ENCODE measurements at regions not wholly inside any gene's neighbourhood (a gene's known extent, or its start where the extent isn't known, plus 50 kb on each side); places are given as distances from the start of the nearest gene placed in this dataset.
"Not testable (repeated sequence)": the region's sequence is repeated elsewhere in the genome, so short reads cannot be mapped to it uniquely, and the experiment has no call there.

DNA sequence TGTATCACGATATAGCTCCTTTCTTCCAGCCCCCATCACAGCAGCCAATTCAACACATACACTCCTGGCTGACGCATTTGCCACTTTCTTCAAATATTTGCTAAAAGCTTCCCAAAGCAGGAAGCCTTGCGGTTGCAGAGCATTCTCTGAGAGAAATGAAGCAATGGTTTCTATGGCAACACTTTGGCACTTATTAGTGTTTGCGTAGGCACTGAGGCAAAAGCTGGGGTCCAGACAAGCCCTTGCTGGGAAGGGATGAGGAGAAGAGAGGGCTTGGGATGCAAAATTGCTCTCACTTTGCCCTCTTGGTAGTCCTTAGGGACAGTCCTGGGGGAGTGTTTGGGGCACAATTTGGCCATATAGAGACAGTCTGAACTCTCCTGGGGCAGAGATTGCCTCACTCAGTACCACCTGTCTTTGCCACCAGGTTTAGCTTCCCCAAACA is 55.0 kb upstream of the PAK3 start:
- CTCF ChIA-PET (ENCODE audit: partially characterized antibody) = no interaction called here
- Mint-ChIP-seq H3K4me1 (peaks cover 3 to 9% (median 5%) of the 10 kb centered on the region in 4 donors), H3K9me3 (no peaks in the 10 kb centered on the region), H3K36me3 (no peaks in the 10 kb centered on the region), H3K27ac (peak overlapping the region; percentile 55 to 86 (median 69)), H3K27me3 (peaks cover 0 to 2% of the 10 kb centered on the region in 2 donors), H3K4me3 (peak overlapping the region in 6 of 8 donors; percentile 7 to 59 (median 35))
- DNase-seq = peak; percentile 50 to 62 (median 55)
- POLR2A ChIA-PET (ENCODE audit: partially characterized antibody) = interaction anchor here (0.5 kb wide), 1 partner anchor 55 kb away, joined by 3 read pairs; the partner anchor contains the start of gene PAK3
- Histone ChIP-seq H3K27me3 (ENCODE audit: insufficient read depth, low read length) (no peaks in the 10 kb centered on the region), H3K27ac (ENCODE audit: low read depth, low read length) (peak overlapping the region; percentile 26), H3K4me1 (ENCODE audit: insufficient read depth, low read length) (peaks cover 12% of the 10 kb centered on the region), H3K4me3 (ENCODE audit: low read length in 2 of 2) (no peak overlapping the region), H3K9me3 (ENCODE audit: control insufficient read depth in 1 of 2, low read length in 2 of 2) (no peaks in the 10 kb centered on the region), H3K36me3 (ENCODE audit: insufficient read depth, low read length) (no peaks in the 10 kb centered on the region)
- intact Hi-C loops (cut with micrococcal nuclease) = no loop called here

DNA sequence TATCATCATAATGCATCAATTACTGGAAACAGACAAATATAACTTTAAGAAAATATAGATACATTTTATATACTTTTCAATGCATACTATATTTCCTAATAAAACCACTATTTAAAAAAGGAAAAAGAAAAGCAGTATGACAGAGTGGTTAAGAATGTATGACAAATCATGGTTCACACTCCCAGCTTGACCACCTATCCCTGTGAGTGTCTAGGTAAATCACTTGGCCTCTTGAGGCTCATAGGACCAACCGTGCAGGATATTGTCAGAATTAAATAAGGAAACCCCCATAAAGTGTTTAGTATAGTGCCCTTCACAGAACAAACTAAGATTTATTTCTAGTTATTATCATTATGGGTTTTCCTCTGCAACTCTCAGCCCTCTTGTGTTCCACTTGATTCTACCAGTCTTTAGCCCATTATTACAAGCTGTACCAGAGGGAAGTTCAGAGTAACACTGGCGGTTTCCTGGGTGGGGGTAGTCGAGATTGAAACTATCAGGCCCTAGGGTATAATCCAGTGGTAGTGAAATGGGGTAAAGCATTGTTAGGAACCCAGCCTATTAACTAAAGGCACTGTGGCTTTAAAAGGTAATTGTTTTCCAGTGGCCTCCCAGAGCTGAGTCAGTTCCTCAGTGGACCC is 55.5 kb upstream of the PAK3 start:
- H3K27ac Mint-ChIP-seq = peak overlapping the region; percentile 26 to 86 (median 69)

DNA sequence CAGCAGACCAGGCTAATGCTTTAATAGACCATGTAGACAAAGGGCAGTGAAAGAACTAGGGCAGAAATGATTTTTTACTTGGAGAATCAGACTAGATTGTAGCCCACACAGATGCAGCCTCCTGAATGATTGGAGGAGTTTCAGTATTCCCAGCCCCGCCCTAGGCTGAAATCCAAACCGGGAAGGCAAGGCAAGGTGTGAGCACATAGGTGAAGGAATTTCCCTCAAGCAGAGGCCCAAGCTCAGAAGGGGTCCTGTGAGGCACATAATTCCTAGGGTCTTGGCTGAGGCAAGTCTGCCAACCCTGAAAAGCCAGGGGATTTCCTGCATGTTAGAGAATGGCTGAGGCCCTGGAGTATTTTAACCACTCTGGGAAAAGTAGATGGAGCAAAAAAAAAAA is 56.4 kb upstream of the PAK3 start:
- H3K27me3 ChIP-seq (ENCODE audit: insufficient read depth, low read length) = no peaks in the 10 kb centered on the region
- Mint-ChIP-seq H3K4me3 (no peak overlapping the region), H3K4me1 (peaks cover 3 to 9% (median 5%) of the 10 kb centered on the region in 4 donors), H3K36me3 (no peaks in the 10 kb centered on the region), H3K27me3 (peaks cover 0 to 2% of the 10 kb centered on the region in 2 donors), H3K27ac (peak overlapping the region in 5 of 7 donors; percentile 54 to 89 (median 84)), H3K9me3 (no peaks in the 10 kb centered on the region)
- POLR2A ChIA-PET (ENCODE audit: partially characterized antibody) = interaction anchor here (1.2 kb wide), 1 partner anchor 56 kb away, joined by 3 read pairs; the partner anchor contains the start of gene PAK3
- no peaks in the 10 kb centered on the region for H3K36me3 ChIP-seq (ENCODE audit: insufficient read depth, low read length)
- DNase-seq = no peak
- intact Hi-C loops (cut with micrococcal nuclease) = no loop called here
- H3K9me3 ChIP-seq (ENCODE audit: control insufficient read depth in 1 of 2, low read length in 2 of 2) = no peaks in the 10 kb centered on the region
- peaks cover 12% of the 10 kb centered on the region for H3K4me1 ChIP-seq (ENCODE audit: insufficient read depth, low read length)
- H3K4me3 ChIP-seq (ENCODE audit: low read length in 2 of 2) = no peak overlapping the region
- CTCF ChIA-PET (ENCODE audit: partially characterized antibody) = interaction anchor here (1.0 kb wide), 1 partner anchor 11 kb away, joined by 3 read pairs; no protein-coding TSS in a partner anchor
- no peak overlapping the region for H3K27ac ChIP-seq (ENCODE audit: low read depth, low read length)

More for the DNA sequence above, 55.5 kb upstream of the PAK3 start:
- ChIA-PET POLR2A (ENCODE audit: partially characterized antibody) (interaction anchor here (1.2 kb wide), 1 partner anchor 55 kb away, joined by 3 read pairs; the partner anchor contains the start of gene PAK3), CTCF (ENCODE audit: partially characterized antibody) (no interaction called here)
- H3K4me3 ChIP-seq (ENCODE audit: low read length in 2 of 2) = no peak overlapping the region
- peaks cover 12% of the 10 kb centered on the region for H3K4me1 ChIP-seq (ENCODE audit: insufficient read depth, low read length)
- H3K36me3 Mint-ChIP-seq = no peaks in the 10 kb centered on the region
- no peaks in the 10 kb centered on the region for H3K36me3 ChIP-seq (ENCODE audit: insufficient read depth, low read length)
- peak overlapping the region in 6 of 8 donors; percentile 7 to 59 (median 35) for H3K4me3 Mint-ChIP-seq
- H3K27me3 Mint-ChIP-seq = peaks cover 0 to 2% of the 10 kb centered on the region in 2 donors
- H3K27me3 ChIP-seq (ENCODE audit: insufficient read depth, low read length) = no peaks in the 10 kb centered on the region
- H3K9me3 Mint-ChIP-seq = no peaks in the 10 kb centered on the region
- no peak for DNase-seq
- H3K27ac ChIP-seq (ENCODE audit: low read depth, low read length) = peak overlapping the region; percentile 26
- peaks cover 3 to 9% (median 5%) of the 10 kb centered on the region in 4 donors for H3K4me1 Mint-ChIP-seq
- no peaks in the 10 kb centered on the region for H3K9me3 ChIP-seq (ENCODE audit: control insufficient read depth in 1 of 2, low read length in 2 of 2)
- intact Hi-C loops (cut with micrococcal nuclease) = no loop called here

DNA sequence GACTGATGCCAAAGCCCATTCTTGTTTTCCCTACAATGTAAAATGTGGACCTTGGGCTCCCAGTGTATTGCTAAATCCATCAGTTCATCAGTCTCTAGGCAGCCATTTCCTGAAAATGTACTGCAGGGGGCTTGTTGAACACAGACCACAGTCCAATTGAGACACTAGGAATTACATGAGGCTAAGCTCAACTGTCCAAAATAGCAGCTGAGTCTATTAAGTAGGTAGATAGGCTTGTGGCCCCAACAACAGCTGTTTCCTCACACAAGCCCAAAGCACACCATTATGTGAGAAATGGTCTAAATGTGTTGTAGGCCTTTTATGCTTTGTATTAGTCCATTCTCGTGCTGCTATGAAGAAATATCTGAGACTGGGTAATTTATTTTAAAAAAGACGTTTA is 60.0 kb upstream of the PAK3 start:
- H3K4me3 Mint-ChIP-seq = no peak overlapping the region
- peaks cover 0 to 1% (median 0%) of the 10 kb centered on the region in 8 donors for H3K9me3 Mint-ChIP-seq
- Histone ChIP-seq H3K9me3 (ENCODE audit: control insufficient read depth in 1 of 2, low read length in 2 of 2) (no peaks in the 10 kb centered on the region), H3K27me3 (ENCODE audit: insufficient read depth, low read length) (no peaks in the 10 kb centered on the region), H3K4me3 (ENCODE audit: low read length in 2 of 2) (no peak overlapping the region), H3K27ac (ENCODE audit: low read depth, low read length) (no peak overlapping the region), H3K36me3 (ENCODE audit: insufficient read depth, low read length) (no peaks in the 10 kb centered on the region), H3K4me1 (ENCODE audit: insufficient read depth, low read length) (peaks cover 12% of the 10 kb centered on the region)
- peaks cover 0 to 6% (median 2%) of the 10 kb centered on the region in 4 donors for H3K4me1 Mint-ChIP-seq
- DNase-seq = no peak
- no peak overlapping the region for H3K27ac Mint-ChIP-seq
- peaks cover 0 to 1% of the 10 kb centered on the region in 2 donors for H3K27me3 Mint-ChIP-seq
- no peaks in the 10 kb centered on the region for H3K36me3 Mint-ChIP-seq
- ChIA-PET POLR2A (ENCODE audit: partially characterized antibody) (no interaction called here), CTCF (ENCODE audit: partially characterized antibody) (no interaction called here)
- intact Hi-C loops (cut with micrococcal nuclease) = no loop called here

DNA sequence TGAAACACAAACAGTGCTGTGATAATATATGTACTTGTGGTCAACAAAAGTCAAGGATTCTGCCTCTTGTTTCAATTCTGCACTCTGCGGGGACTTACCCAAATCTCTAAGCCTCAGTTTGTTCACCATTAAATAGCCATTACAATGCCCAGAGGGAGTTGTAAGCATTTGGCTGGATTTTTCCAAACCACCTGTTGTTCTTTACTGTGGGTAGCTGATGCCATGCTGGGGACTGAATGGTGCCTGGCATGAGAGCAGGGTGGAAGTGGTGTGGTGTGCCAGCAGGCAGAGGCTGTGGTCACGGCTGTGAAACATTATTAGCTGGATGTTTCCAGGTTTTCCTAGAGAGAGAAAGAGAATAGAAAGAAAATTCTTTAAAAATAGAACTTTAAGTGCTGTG is 60.7 kb upstream of the PAK3 start:
- peaks cover 0 to 6% (median under 1%) of the 10 kb centered on the region in 4 donors for H3K4me1 Mint-ChIP-seq
- no peaks in the 10 kb centered on the region for H3K36me3 Mint-ChIP-seq
- Histone ChIP-seq H3K4me1 (ENCODE audit: insufficient read depth, low read length) (peaks cover 12% of the 10 kb centered on the region), H3K4me3 (ENCODE audit: low read length in 2 of 2) (no peak overlapping the region), H3K27me3 (ENCODE audit: insufficient read depth, low read length) (no peaks in the 10 kb centered on the region), H3K36me3 (ENCODE audit: insufficient read depth, low read length) (no peaks in the 10 kb centered on the region), H3K9me3 (ENCODE audit: control insufficient read depth in 1 of 2, low read length in 2 of 2) (no peaks in the 10 kb centered on the region), H3K27ac (ENCODE audit: low read depth, low read length) (no peak overlapping the region)
- ChIA-PET POLR2A (ENCODE audit: partially characterized antibody) (no interaction called here), CTCF (ENCODE audit: partially characterized antibody) (no interaction called here)
- H3K27me3 Mint-ChIP-seq = peaks cover 0 to 1% of the 10 kb centered on the region in 2 donors
- no peak for DNase-seq
- intact Hi-C loops (cut with micrococcal nuclease) = no loop called here
- H3K4me3 Mint-ChIP-seq = no peak overlapping the region
- H3K9me3 Mint-ChIP-seq = peaks cover 0 to 2% (median 0%) of the 10 kb centered on the region in 8 donors
- H3K27ac Mint-ChIP-seq = no peak overlapping the region

DNA sequence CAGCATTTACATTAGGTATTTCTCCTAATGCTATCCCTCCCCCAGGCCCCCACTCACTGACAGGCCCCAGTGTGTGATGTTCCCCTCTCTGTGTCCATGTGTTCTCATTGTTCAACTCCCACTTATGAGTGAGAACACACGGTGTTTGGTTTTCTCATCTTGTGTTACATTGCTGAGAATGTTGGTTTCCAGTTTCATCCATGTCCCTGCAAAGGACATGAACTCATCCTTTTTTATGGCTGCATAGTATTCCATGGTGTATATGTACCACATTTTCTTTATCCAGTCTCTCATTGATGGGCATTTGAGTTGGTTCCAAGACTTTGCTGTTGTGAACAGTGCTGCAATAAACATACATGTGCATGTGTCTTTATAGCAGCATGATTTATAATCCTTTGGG is 73.0 kb upstream of the PAK3 start:
- H3K27me3 Mint-ChIP-seq; intact Hi-C loops (cut with micrococcal nuclease); POLR2A ChIA-PET (ENCODE audit: partially characterized antibody); H3K27ac Mint-ChIP-seq; H3K4me3 Mint-ChIP-seq; H3K4me3 ChIP-seq (ENCODE audit: low read length in 2 of 2); H3K36me3 ChIP-seq (ENCODE audit: insufficient read depth, low read length); H3K27me3 ChIP-seq (ENCODE audit: insufficient read depth, low read length); H3K4me1 ChIP-seq (ENCODE audit: insufficient read depth, low read length); H3K4me1 Mint-ChIP-seq; H3K36me3 Mint-ChIP-seq; H3K9me3 Mint-ChIP-seq; H3K9me3 ChIP-seq (ENCODE audit: control insufficient read depth in 1 of 2, low read length in 2 of 2); H3K27ac ChIP-seq (ENCODE audit: low read depth, low read length); DNase-seq: not testable (repeated sequence)
- CTCF ChIA-PET (ENCODE audit: partially characterized antibody) = interaction anchor here (1.6 kb wide), 1 partner anchor 32 kb away, joined by 3 read pairs; no protein-coding TSS in a partner anchor

DNA sequence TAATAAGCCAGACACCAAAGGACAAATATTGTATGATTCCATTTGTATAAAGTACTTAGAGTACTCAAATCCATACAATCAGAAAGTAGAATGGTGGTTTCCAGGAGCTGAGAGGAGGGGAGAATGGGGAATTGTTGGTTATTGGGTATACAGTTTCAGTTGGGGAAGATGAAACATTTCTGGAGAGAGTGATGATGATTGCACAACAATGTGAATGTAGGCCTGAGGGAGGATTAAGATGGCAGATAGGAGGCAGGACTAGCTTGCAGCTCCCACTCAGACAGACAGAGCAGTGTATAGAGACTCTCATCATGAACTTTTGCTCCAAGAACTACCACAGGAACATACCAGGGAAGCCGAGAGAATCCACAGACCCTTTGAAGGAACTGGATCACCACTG is 75.7 kb upstream of the PAK3 start:
- DNase-seq = no peak
- Mint-ChIP-seq H3K4me3 (no peak overlapping the region), H3K4me1 (no peaks in the 10 kb centered on the region), H3K9me3 (peaks cover 0 to 9% (median 2%) of the 10 kb centered on the region in 8 donors), H3K27me3 (peaks cover 2 to 3% of the 10 kb centered on the region in 2 donors), H3K27ac (no peak overlapping the region), H3K36me3 (no peaks in the 10 kb centered on the region)
- H3K27me3 ChIP-seq (ENCODE audit: insufficient read depth, low read length) = no peaks in the 10 kb centered on the region
- no peaks in the 10 kb centered on the region for H3K36me3 ChIP-seq (ENCODE audit: insufficient read depth, low read length)
- H3K4me1 ChIP-seq (ENCODE audit: insufficient read depth, low read length) = no peaks in the 10 kb centered on the region
- H3K4me3 ChIP-seq (ENCODE audit: low read length in 2 of 2) = no peak overlapping the region
- intact Hi-C loops (cut with micrococcal nuclease) = no loop called here
- no peak overlapping the region for H3K27ac ChIP-seq (ENCODE audit: low read depth, low read length)
- POLR2A ChIA-PET (ENCODE audit: partially characterized antibody) = no interaction called here
- no peaks in the 10 kb centered on the region for H3K9me3 ChIP-seq (ENCODE audit: control insufficient read depth in 1 of 2, low read length in 2 of 2)
- CTCF ChIA-PET (ENCODE audit: partially characterized antibody) = no interaction called here
